ENCODE measurements at regions not wholly inside any gene's neighbourhood (a gene's known extent, or its start where the extent isn't known, plus 50 kb on each side); places are given as distances from the start of the nearest gene placed in this dataset.
A peak's percentile ranks its signal among the peaks of the same experiment; 100 is the strongest.

- peak; percentile 64 for DNase-seq
These were observed 195.4 kb upstream of the ARL4C start for GRCh38 chr2:234691968-234692955.

- no peak for DNase-seq
These were observed 194.3 kb upstream of the ARL4C start for GRCh38 chr2:234691214-234691575.

GRCh38 chr2:234690569-234691213, 193.8 kb upstream of the ARL4C start:
- peak; percentile 34 for DNase-seq

- no peak for DNase-seq
These were observed 193.1 kb upstream of the ARL4C start for GRCh38 chr2:234689911-234690379.

- DNase-seq = no peak
These were observed 191.0 kb upstream of the ARL4C start for GRCh38 chr2:234687718-234688475.

GRCh38 chr2:234686088-234686890, 189.4 kb upstream of the ARL4C start:
- DNase-seq = no peak

GRCh38 chr2:234684466-234684865, 187.6 kb upstream of the ARL4C start:
- no peak for DNase-seq

- DNase-seq = no peak
These were observed 187.1 kb upstream of the ARL4C start for GRCh38 chr2:234683950-234684349.

GRCh38 chr2:234682492-234683228, 185.8 kb upstream of the ARL4C start:
- DNase-seq = peak; percentile 7

GRCh38 chr2:234680688-234681619, 184.1 kb upstream of the ARL4C start:
- no peak for DNase-seq

- no peak for DNase-seq
These were observed 183.1 kb upstream of the ARL4C start for GRCh38 chr2:234679741-234680687.

- DNase-seq = no peak
These were observed 182.4 kb upstream of the ARL4C start for GRCh38 chr2:234679301-234679740.

- DNase-seq = no peak
These were observed 181.8 kb upstream of the ARL4C start for GRCh38 chr2:234678711-234679110.

- peak; percentile 52 for DNase-seq
These were observed 181.1 kb upstream of the ARL4C start for GRCh38 chr2:234677758-234678538.

- peak; percentile 64 for DNase-seq
These were observed 180.0 kb upstream of the ARL4C start for GRCh38 chr2:234676783-234677450.

- DNase-seq = peak; percentile 94
These were observed 179.4 kb upstream of the ARL4C start for GRCh38 chr2:234676109-234676782.

GRCh38 chr2:234674781-234675201, 177.9 kb upstream of the ARL4C start:
- peak; percentile 26 for DNase-seq
